GM21367 (cell line): ENCODE measurements at regions not wholly inside any gene's neighbourhood (a gene's known extent, or its start where the extent isn't known, plus 50 kb on each side); places are given as distances from the start of the nearest gene placed in this dataset.

Experiments
- ATAC-seq: cut with Tn5 transposase; IDR thresholded peaks from one replicate; pipeline ENCODE4 v1.9.1; 2021; ENCODE audit not compliant: unreplicated experiment

- no peak for ATAC-seq
Observed at GRCh38 chr13:72534951-72535640, 192.3 kb downstream of the MZT1 start.

- no peak for ATAC-seq
Observed at GRCh38 chr13:72530471-72530870, 197.0 kb downstream of the MZT1 start.

- ATAC-seq = no peak
Observed at GRCh38 chr13:72527333-72527732, 200.1 kb downstream of the MZT1 start.

- ATAC-seq = no peak
Observed at GRCh38 chr13:72523593-72523992, 203.8 kb downstream of the MZT1 start.

DNA sequence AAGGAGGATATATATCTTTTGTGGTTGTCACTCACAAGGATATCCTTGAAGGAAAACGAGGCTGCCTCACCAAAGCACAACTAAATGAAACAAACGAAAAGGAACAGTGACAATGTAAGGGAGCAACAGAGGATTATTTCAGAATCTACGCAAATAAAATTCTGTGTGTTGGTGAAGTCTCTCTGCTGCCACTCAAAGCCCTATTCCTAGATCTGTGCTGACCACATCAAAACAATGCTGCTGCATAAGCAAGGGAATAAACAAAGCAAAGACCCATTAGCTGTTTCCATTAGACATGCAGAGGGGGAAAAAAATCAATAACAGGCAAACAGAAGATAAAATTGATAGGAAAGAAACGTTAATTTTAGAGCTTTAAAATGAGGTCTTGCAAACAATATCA lies 204.4 kb downstream of the MZT1 start:
- no peak for ATAC-seq

- ATAC-seq = no peak
Observed at GRCh38 chr13:72521940-72522661, 205.3 kb downstream of the MZT1 start.

DNA sequence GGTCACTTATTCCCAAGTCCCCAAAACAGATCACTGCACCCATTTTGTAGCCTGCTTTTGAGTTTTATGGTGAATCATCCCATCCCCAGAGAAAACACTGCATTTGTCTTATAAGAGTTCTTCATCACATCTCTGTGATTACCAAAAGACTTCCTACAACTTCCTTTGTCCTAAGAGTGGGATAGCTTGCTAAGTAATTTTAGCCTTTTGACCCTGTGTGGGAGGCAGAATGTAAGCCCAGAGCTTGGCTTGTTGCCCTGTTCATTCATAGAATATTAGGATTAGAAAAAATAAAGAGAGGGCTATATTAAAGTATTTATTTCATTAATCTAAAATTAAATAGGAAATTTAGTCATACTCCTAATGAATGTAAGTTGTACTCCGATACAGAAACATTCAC lies 213.3 kb downstream of the MZT1 start:
- ATAC-seq = no peak

GRCh38 chr13:72508392-72508791 lies 219.0 kb downstream of the MZT1 start:
- ATAC-seq = no peak

- ATAC-seq = no peak
Observed at GRCh38 chr13:72507416-72508199, 219.8 kb downstream of the MZT1 start.

DNA sequence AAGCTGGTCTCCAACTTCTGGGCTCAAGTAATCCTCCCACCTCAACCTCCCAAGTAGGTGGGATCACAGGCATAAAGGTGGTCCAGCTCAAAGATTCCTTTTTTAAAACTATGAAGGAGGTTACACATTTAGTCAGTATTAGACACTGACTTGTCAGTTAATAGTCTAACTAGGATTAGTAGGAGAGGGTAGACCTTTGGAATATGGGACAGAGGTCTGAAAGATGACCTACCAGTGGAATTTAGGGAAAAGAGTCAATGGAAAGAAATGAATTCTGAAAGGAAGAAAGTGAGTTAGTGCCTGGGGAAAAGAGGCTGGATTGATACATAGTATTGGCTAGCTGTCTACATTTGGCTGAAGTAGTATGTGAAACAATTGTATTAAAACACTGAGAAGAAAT lies 220.7 kb downstream of the MZT1 start:
- no peak for ATAC-seq

DNA sequence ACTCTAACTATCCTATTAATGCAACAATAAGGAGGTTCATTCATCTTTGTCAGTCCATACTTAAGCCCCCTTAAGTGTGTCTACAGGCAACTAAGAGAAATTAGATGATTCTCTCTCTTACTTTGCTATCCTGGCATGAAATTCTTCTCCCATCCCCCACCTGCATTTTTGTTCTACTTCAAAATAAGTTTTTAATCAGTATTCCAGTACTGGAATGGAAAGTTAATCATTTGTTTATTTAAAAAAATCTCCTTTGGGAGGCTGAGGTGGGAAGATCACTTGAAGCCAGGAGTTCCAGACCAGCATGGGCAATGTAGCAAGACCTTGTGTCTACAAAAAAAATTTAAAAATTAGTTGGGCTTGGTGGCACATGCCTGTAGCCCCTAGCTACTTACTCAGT lies 222.1 kb downstream of the MZT1 start:
- ATAC-seq = no peak

GRCh38 chr13:72504131-72504841 lies 223.1 kb downstream of the MZT1 start:
- ATAC-seq = no peak

DNA sequence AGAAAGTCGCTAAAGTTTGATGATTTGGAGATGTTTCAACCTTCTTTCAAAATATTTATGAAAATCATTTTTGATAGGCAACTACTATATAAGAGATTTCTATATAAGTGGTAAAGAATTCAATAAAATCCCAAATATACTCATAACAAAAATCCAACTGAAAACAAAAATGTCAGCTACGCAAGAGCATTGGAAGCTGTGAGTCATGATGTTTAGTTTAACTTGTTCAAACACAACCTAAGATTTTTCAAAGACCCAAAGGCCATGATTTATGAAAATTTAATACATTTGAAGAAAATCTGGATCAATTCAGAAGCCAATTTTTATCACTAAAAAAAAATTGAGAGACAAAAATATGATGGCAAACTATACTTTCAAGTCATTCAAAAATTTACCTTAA lies 226.6 kb downstream of the MZT1 start:
- ATAC-seq = no peak

- no peak for ATAC-seq
Observed at GRCh38 chr13:72495681-72496080, 231.7 kb downstream of the MZT1 start.

DNA sequence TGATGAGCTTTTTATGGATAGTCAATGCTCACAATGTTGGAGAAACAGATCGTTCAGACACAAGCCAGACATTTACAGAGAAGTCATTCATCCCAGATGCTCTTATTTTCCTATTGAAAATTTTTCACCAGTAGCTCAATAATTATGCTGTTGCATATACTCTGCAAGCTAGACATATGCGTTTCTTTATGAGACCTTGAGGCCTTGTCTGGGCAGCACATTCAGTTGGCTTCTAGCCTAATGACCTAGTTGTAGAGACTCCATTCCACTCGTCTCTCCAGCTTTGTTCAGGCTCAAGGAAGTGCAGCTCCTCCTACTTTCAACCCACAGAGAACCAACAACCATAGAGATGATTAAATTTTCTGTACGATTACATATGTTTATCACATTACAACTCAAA lies 237.7 kb downstream of the MZT1 start:
- no peak for ATAC-seq

- ATAC-seq = no peak
Observed at GRCh38 chr13:72473321-72473720, 254.1 kb downstream of the MZT1 start.

- no peak for ATAC-seq
Observed at GRCh38 chr13:72469906-72470305, 257.5 kb downstream of the MZT1 start.

GRCh38 chr13:72463561-72463960 lies 263.9 kb downstream of the MZT1 start:
- ATAC-seq = no peak

DNA sequence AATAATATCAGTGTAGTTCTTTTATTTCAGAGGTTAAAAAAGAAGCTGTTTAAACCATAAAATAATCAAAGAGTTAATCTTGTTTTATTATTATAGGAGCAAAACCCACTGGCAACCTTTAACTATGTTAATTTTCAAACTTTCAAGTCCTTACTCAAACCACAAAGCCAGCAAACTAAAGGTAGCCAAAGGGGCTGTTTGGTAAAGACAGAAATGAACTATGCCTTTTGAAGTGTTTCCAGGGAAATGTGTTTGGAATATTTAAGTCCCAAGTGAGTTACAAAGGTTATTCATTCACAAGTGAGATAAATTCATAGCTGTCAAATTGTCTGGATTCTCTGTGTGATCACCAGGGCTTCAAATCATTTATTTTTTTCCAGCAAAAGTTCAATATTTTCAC lies 264.7 kb downstream of the MZT1 start:
- ATAC-seq = no peak

GRCh38 chr13:72462166-72462565 lies 265.3 kb downstream of the MZT1 start:
- no peak for ATAC-seq

DNA sequence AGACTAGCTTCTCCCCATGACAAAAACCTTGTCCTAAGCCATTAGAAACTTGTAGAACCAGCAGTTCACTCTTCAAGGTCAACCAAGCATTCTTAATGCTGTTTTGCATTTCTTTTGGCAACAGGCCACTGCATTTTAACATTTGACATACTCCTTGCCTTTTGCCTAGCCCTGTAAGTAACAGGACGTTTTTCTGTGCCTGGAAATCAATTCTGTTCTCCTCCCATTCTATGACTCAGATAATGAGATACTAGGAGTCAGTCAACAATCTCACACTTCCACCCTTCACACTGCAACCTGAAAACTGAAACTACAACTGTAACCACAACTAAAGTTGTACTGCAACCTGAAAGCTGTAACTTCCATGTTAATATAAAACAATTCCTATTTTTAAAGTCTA lies 268.7 kb downstream of the MZT1 start:
- no peak for ATAC-seq
